Dedifferentiated amniotic fluid mesenchymal stem cell (primary cell): ENCODE measurements at regions not wholly inside any gene's neighbourhood (a gene's known extent, or its start where the extent isn't known, plus 50 kb on each side); places are given as distances from the start of the nearest gene placed in this dataset.

ENCODE experiments used
- DNase-seq: peaks from one replicate; pipeline ENCODE4 v3.0.0-alpha.2; 2016; ENCODE audit errors: extremely low spot score

DNA sequence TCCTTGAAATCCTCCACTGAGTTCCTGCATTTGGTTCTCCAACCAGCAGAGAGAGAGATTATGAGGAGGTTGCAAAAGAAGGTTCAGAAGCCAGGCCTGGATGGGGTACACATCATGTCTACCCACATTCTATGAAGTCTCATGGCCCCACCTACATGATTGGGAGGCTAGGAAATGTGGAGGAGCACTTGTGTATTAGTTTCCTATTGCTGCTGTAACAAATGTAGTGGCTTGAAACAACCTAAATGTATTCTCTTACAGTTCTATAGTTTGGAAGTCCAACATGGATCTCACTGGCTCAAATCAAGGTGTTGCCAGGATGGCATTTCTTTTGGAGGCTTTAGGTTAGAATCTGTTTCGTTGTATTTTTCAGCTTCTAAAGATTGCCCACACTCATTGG, 134.2 kb upstream of the ZNF648 start:
- no peak for DNase-seq

DNA sequence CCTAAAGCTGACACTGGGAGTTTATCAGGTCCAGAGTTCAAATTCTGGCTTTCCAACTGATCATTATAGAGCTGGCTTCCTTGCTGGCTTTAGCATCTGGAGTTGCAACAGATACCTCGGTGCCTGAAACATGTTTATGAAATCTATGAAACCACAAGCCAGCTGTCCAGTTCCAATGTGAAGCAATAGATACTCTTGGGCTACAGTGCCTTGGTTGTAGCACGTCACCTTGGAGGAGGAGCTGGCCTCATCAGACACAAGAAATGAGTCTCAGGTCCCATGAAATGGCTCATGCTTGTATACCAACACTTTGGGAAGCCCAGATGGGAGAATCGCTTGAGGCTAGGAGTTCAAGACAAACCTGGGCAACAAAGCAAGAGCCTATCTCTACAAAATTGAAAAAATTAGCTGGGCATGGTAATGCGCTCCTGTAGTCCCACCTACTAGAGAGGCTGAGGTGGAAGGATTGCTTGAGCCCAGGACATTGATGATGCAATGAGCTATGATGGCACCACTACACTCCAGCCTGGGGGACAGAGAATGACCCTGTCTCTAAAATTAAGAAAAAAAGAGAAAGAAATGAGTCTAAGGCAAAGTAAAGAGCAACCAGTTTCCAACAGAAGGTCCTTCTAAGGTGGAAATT, 132.5 kb upstream of the ZNF648 start:
- DNase-seq: peak; percentile 21

DNA sequence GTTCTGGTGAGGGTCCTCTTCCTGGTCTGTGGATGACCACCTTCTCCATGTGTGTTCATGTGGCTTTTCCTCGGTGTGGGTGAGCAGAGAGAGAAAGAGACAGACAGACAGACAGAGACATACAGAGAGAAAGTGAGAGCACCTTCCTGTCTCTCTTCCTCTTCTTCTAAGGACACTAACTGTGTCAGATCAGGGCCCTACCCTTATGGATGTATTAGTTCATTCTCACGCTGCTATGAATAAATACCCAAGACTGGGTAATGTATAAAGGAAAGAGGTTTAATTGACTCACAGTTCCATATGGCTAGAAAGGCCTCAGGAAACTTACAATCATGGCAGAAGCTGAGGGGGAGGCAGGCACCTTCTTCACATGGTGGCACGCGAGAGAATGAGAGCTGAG, 131.5 kb upstream of the ZNF648 start:
- no peak for DNase-seq

DNA sequence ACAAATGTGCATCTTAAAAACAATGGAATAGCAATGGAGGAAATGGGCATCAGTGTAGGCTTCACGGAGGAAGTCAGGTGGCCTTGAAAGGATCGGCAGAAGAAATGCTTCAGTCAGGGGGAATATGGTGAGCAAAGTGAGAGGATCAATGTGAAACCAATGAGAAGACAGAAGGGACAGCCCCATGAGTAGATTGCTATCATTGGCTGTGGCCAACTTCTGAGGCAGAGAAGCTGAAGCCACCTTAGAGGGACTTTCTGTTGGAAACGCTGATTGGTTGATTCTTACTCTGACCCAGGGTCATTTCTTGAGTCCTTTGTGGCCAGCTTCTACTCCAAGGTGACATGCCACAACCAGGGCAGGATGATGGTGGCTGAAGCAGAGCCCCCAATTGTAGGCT, 130.7 kb upstream of the ZNF648 start:
- DNase-seq: no peak

DNA sequence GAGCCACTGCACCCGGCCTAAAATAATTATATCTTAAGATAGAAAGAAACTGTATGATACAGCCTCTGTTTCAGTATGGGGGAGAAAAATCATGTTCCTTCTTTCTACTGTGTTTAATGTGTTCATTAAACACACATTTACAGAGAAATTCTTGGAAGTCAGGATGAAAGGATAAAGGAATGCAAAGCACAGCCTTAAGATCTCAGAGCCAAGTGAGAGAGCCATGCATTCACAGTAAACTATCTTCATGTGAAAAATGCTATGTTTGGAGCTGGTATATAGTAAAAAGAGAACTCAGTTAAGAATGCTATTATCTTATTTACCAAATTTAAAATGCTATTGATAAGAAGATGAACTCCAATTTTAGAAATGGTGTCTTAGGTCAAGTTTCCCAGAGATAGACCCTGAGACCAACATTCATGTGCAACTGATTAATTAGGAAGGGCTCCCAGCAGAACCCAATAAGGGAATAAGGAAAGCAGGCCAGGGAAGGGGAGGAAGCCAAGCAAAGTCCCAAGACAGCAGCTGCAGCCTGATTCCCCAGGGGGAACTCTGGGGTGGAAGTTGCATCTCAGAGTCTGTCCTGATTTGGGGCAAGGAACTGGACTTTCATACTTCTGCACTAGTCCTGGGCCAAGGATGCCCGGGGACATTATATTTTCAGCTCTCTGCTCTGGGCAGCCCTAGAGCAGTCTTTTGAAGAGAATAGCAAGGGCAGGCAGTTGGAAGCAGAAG, 130.0 kb upstream of the ZNF648 start:
- DNase-seq: no peak

DNA sequence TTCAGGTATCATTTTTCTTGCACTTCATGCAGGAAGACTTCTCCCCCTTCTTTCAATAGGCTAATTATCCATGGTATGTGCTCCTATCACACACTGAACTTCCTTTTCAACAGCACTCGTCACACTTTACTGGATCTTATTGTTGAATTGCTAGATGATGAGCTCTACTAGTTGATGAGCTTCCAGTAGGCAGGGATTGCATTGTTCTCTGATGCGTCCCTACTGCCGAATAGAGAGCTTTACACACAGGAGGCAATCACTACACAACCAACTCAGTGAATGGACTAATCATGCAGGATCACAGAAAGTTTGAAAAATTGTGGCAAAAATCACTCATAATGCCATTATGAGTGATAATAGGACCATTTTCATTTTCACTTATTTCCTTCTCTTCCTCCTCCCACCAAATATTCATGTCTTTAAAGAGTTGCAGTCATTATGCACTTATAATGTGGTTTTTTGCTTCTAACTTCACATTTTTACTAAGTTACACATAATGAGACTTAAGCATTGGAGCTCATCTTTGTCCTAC, 128.1 kb upstream of the ZNF648 start:
- DNase-seq: no peak

DNA sequence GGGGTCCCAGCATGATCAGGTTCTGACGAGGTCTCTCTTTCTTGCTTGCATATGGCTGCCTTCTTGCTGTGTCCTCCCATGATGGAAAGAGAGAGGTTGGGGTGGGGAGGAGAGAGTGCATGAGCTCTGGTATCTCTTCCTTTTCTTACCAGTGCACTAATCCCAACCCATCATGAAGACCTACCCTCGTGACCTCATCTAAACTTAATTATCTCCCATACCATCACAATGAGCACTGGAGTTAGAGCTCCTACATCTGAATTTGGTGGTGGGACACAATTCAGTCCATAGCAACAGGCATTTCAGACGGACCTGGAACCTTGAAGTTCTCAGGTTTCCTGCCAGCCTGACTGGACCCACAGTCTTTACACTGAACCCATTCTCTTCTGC, 125.2 kb upstream of the ZNF648 start:
- DNase-seq: no peak

DNA sequence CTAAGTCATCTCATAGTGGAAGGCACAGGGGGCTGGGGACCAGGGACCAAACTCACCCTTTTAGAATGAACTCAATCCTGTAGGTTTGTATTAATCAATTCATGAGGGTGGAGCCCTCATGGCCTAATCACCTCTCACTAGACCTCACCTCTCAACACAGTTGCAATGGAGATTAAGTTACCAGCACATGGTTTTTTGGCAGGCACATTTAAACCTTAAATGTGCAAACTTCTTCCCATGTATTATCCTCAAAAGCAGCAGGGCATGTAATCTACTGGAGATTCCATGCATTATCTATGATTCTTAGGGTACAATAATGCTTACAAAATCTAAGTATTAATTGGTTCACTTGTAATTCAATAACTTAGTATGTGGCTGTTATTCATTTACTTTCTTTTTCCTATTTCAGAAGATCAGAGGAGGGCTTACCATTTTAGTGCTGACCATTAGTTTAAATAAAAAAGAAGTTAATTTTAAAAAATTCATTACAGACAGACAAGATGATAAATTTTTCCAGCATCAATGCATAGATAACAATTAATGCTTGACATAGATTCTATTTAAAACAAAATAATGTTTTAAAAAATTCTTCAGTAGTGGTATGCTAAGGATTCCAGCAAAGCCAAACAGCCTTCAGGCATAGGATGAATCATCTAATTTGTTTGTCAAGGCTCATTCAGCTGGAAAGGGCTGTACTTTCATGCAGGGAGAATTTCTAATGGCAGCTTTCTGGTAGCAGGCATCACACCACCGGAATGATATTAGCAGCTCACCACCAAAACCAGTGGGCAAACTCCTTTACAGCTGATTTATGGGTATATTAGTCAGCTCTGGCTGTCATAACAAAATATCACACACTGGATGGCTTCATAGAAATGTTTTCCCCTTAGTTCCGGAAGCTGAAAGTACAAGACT, 124.6 kb upstream of the ZNF648 start:
- DNase-seq: peak; percentile 91

DNA sequence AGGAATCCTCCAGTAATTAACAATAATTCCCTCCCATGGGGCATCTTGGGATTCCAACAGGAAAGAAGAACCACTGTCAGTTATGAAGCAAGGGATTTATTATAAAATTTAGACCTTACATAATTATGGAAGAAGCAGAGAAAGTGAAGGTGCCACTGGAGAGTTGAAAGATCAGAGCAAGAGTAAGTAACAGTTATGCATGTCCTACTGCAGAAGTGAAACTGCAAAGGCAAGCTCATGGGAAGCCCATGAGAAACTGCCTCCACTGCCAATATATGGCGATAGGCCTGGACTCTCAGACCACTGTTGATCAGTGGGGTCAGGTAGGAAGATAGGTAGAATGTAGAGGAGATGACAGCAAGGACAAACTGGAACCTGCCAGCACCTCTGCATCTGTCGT, 123.6 kb upstream of the ZNF648 start:
- DNase-seq: no peak

DNA sequence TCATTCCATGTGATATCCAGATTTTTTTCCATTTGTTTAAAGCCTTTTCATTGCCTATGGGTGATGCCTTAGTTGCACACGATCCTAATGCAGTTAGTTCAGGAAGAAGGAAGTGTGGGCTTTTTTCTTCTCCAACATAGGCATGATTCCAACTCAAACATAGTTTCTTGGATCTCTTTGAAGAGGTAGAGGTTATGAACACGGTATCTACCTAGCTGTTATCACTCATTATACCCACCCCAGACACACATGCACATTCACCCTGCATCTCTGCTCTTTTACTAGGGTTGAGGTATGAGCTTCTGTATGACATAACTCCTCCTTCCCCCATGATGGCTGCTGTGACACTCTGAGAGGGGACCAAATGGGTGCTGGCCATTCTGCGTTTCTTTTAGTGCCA, 122.1 kb upstream of the ZNF648 start:
- no peak for DNase-seq

DNA sequence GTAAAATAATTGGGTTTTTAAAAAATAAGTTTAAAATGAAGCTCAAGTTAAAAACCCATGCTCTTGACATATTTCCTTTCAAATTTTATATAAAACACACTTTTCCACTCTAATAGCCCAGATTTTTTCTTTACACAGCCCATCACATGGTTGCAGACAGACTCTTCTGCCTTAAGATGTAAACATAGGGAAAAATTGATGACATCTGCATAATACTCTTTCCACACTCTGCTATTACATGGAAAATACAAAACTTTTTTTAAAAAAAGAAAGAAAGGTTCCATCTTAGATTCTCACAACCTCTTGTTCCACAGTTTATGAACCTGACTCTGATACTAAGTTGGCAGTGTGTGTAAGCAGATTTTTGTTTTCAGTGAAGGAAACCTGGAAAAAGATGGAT, 120.8 kb upstream of the ZNF648 start:
- DNase-seq: no peak

DNA sequence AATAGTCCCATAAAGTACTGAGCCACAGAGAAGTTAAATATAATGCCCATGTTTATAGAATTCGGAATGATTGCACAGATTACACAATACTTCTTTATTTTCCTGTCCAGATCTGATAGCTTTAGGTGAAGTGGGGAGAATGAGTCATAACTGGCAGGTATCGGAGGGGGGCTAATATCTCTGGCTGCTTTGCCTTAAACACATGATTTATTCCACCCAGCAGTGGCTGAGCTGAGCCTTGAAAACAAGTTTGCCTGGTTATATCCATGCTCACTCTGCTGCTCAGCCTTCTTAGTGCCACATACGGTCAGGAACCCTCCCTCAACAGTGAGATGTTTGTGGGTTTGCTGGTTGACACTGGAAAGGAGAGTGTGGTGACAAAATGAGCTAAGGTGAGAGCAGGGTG, 119.7 kb upstream of the ZNF648 start:
- no peak for DNase-seq

DNA sequence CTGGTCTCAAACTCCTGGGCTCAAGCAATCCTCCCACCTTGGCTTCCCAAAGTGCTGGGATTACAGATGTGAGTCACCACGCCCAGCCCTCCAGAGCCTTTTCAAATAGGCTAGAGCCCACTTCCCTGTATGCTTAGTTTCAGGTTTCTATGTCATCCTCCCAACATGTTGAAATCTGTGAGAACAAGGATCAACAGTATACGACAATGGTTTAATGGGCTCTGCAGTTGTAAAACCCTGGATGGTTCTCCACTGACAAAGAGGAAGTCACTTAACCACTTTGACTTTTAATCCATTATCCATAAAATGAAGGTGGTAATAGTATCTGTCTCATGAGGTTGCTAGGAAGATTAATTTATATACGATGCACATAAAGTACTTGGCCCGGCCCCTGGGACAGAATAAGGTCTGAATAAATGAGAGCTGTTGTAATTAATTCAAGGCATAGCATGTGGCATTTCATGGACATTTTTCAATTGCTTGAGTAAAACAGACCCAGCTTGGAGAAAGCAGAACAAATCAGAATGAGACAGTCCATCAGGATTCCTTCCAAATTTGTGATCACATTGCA, 113.9 kb upstream of the ZNF648 start:
- DNase-seq: no peak

DNA sequence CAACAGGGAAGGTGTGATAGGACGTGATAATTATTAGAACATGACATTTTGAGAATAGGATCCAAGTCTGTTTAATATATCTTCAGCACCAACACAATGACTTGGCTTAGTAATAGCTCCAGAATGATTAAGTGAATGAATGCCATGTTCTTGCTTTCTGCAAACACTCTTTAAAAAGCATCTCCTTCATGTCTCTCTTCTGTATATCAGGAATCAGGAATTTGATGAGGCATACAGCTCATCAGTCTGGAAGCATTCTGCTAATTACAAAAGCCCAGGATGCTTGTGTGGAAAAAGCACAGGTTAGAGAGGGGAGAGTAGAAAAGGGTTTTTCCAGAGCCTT, 113.0 kb upstream of the ZNF648 start:
- no peak for DNase-seq

DNA sequence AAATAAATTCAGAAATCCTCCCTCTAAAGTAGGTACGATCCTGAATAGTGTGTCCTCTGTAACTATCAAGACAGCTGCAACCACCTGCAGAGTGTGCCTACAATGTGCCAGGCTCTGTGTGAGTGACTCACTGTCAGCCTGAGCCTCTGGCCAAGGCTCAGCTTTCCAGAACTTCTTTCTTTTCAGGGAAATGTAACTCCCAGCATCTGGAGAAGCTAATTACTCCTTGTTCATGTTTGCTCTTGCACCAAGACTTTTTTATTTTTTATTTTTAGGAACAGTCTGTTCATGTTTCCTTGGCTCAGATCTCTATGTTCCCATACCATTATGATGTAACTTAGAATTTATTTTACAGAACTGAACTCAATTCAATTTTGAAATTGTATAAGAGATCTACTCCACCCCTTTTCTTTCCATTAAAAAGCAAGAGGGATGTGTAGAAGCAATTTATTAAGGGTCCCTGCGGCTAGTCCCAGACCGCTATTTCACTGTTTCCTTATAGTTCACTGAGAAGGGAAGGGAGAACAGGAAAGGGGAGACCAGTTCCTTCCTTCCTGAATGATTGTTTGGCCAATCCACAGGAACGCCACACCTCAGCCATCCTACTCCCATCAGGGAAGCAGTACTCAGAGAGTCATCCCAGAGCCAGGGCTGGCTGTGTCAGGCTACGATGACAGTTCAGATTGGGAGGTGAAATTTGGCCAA, 112.4 kb upstream of the ZNF648 start:
- no peak for DNase-seq

DNA sequence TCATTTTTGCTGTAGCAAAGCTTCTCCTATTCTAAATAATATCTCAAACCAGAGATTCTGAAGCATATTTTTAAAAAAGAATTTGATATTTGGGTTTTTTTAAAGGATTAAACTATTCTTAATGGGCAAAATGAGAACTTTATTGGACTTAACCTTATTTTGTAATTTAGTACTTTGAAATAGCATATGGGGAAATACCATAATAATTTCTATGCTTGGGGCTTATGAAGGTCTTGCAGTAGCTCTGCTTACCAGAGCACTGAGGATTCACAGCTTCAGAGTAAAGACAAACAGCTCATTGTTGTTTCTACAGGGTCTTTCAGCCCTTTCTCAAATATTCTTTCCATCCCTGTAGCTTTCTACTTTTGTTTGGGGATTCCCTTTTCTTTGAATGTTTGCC, 111.2 kb upstream of the ZNF648 start:
- DNase-seq: no peak

DNA sequence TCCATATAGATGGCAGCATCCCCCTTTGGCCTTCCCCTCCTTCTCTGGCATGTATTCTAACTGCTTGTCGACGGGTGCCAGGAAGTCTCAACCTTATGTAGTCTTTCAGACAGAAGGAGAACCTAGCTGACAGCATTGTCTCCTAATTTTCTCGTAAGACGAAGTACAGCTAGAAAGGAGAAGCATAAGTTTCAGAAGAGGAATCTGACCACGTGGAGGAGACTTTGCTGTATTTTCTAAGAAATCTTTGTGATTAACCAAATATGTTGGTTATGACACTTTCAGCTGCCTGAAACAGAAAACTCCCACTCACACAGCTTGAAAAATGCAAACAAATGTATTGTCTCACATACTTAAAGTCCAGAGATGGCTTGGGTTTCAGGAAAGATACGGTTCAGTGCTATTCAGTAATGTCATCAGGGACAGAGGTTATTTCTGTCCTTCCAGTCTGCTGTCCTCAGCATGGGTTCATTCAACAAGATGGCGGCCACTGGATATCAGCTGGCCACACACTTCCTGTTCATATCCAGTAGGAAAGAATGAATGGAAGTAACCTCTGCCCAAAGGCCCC, 109.5 kb upstream of the ZNF648 start:
- no peak for DNase-seq

DNA sequence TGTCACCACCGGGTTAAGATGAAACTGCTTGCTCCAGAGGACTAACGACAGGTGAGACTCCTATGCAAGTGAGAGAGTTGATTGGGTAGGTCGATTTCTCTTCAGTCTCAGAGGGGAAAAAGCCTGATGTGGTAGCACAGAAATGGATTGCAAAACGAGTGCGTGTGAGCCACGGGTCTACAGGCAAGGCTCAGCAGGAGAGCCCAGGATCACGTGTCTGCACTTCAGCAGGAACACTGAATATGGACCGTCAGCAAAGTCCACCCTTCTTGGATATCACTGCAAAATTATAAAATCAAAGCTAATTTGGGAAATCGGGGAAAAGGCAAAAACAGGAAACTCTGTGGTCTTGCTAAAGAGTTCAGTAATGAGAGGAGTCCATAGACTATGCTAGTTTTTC, 107.7 kb upstream of the ZNF648 start:
- no peak for DNase-seq

DNA sequence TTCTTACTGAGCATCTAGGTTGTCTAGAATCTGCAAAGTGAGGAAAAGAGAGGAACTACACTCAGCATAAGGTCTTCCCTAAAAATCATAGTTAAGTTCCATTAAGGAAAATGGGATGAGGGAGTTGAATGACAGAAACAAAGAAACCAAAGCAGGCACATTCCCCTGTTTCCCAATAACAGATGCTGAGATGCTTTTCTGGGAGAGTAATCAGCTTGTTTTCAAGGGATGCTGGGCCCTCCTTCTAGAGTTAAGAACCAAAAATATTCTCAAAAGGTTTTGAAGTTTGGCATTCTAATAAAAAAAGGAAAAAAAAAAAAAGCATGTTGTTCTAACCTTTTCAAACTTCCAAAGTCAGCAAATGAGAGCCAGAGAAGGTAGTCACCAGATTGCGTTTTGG, 105.2 kb upstream of the ZNF648 start:
- no peak for DNase-seq

DNA sequence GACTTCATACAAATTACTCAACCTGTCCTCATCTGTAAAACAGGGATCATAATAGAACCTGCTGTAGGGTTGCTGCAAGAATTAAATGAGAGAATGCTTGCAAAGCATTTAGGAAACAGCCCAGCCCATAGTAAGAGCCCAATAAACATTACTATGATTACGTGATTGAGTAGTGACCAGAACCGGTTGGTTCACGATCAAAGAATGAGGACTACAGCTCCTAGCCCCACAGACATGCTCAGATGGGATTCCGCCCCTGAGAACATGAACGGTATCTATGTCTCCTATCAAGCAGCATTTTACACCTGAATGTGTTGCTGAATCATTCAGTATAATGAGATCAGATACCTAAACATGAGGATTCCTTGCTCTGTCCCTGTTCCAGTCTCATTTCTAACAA, 104.8 kb upstream of the ZNF648 start:
- DNase-seq: no peak

DNA sequence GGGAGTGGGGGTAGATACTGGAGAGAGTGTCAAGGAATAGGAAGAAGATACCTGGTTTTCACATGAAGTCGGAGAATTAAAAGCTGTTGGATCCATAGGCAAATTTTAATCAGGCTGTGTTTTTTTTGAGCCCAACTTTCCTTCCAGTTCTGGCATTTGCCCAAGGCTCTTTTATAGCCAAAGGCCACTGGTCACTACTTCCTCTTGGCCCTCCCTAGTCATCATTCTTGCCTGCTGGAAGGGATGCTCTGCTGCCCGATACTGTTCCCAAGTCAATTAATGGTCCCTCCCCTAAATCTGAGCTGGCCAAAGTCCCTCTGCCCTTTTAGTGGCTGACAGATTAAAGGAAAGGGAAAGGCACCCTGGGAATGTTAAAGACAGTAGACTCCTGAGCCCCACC, 102.8 kb upstream of the ZNF648 start:
- no peak for DNase-seq
